Lower lobe of right lung (tissue), 2 donors: ENCODE measurements at regions not wholly inside any gene's neighbourhood (a gene's known extent, or its start where the extent isn't known, plus 50 kb on each side); places are given as distances from the start of the nearest gene placed in this dataset.

Experiments
- ATAC-seq, 2 donors: fragments of 200-7000 bp; cut with Tn5 transposase; one replicate each; pipeline ENCODE4 v1.9.1; 2020 to 2022; ENCODE audit warnings: mild to moderate bottlenecking in 2 of 2, moderate library complexity in 2 of 2
- DNase-seq: peaks from one replicate; pipeline ENCODE4 v3.0.0-alpha.2; 2020
- H3K27ac ChIP-seq: fragments of 200-600 bp; one replicate; pipeline ENCODE4 v1.8.0; 2022
- H3K27me3 ChIP-seq: fragments of 200-600 bp; one replicate; pipeline ENCODE4 v1.8.0; 2022; ENCODE audit warnings: low read depth
- H3K36me3 ChIP-seq: fragments of 200-600 bp; one replicate; pipeline ENCODE4 v1.8.0; 2022; ENCODE audit warnings: mild to moderate bottlenecking
- H3K4me1 ChIP-seq: fragments of 200-600 bp; one replicate; pipeline ENCODE4 v1.8.0; 2022
- H3K4me3 ChIP-seq: fragments of 200-600 bp; one replicate; pipeline ENCODE4 v1.8.0; 2022; ENCODE audit warnings: mild to moderate bottlenecking
- H3K9me3 ChIP-seq: fragments of 200-600 bp; one replicate; pipeline ENCODE4 v1.8.0; 2022
- CTCF ChIP-seq: fragments of 200-600 bp; IDR thresholded peaks from one replicate; pipeline ENCODE4 v1.8.0; 2022; ENCODE audit warnings: antibody characterized with exemption, mild to moderate bottlenecking
- intact Hi-C: fragments of 100-400 bp; cut with DNase I; formaldehyde crosslinking; loops from one replicate; pipeline ENCODE4 v1.11.0; 2022
- donor health status: DM: no; HTN: yes; CAD: no; lungs with severe emphysema.

GRCh38 chrX:16042980-16043379 is 80.4 kb upstream of the GRPR start:
- Histone ChIP-seq H3K27me3 (no peaks in the 10 kb centered on the region), H3K9me3 (no peaks in the 10 kb centered on the region), H3K36me3 (no peaks in the 10 kb centered on the region), H3K4me3 (no peak overlapping the region), H3K27ac (no peak overlapping the region), H3K4me1 (no peaks in the 10 kb centered on the region)
- no peak for TF ChIP-seq CTCF
- intact Hi-C loops = no loop called here
- no peak for DNase-seq
- no peak for ATAC-seq

- no peak overlapping the region for H3K4me3 ChIP-seq
- no peaks in the 10 kb centered on the region for H3K36me3 ChIP-seq
- H3K4me1 ChIP-seq = no peaks in the 10 kb centered on the region
- ATAC-seq (no peak), DNase-seq (no peak)
- H3K27me3 ChIP-seq = no peaks in the 10 kb centered on the region
- intact Hi-C loops = no loop called here
- no peak overlapping the region for H3K27ac ChIP-seq
- no peaks in the 10 kb centered on the region for H3K9me3 ChIP-seq
- TF ChIP-seq CTCF = no peak
Measured at GRCh38 chrX:16039834-16040233, 83.5 kb upstream of the GRPR start.

GRCh38 chrX:16039363-16039762 is 84.0 kb upstream of the GRPR start:
- Histone ChIP-seq H3K4me3 (no peak overlapping the region), H3K9me3 (no peaks in the 10 kb centered on the region), H3K27ac (no peak overlapping the region), H3K36me3 (no peaks in the 10 kb centered on the region), H3K4me1 (no peaks in the 10 kb centered on the region), H3K27me3 (no peaks in the 10 kb centered on the region)
- no peak for ATAC-seq
- intact Hi-C loops = no loop called here
- no peak for DNase-seq
- no peak for TF ChIP-seq CTCF

GRCh38 chrX:16033331-16033730 is 90.0 kb upstream of the GRPR start:
- no peak for TF ChIP-seq CTCF
- no peak overlapping the region for H3K4me3 ChIP-seq
- no peak overlapping the region for H3K27ac ChIP-seq
- DNase-seq (no peak), ATAC-seq (no peak)
- no peaks in the 10 kb centered on the region for H3K27me3 ChIP-seq
- intact Hi-C loops = no loop called here
- no peaks in the 10 kb centered on the region for H3K4me1 ChIP-seq
- H3K9me3 ChIP-seq = no peaks in the 10 kb centered on the region
- no peaks in the 10 kb centered on the region for H3K36me3 ChIP-seq

GRCh38 chrX:16028576-16028975 is 94.8 kb upstream of the GRPR start:
- H3K4me1 ChIP-seq = no peaks in the 10 kb centered on the region
- TF ChIP-seq CTCF = no peak
- H3K9me3 ChIP-seq = no peaks in the 10 kb centered on the region
- intact Hi-C loops = no loop called here
- no peak overlapping the region for H3K4me3 ChIP-seq
- no peak overlapping the region for H3K27ac ChIP-seq
- H3K27me3 ChIP-seq = no peaks in the 10 kb centered on the region
- ATAC-seq (no peak), DNase-seq (no peak)
- no peaks in the 10 kb centered on the region for H3K36me3 ChIP-seq
